ENCODE measurements at regions not wholly inside any gene's neighbourhood (a gene's known extent, or its start where the extent isn't known, plus 50 kb on each side); places are given as distances from the start of the nearest gene placed in this dataset.
"Not testable (repeated sequence)": the region's sequence is repeated elsewhere in the genome, so short reads cannot be mapped to it uniquely, and the experiment has no call there.

DNA sequence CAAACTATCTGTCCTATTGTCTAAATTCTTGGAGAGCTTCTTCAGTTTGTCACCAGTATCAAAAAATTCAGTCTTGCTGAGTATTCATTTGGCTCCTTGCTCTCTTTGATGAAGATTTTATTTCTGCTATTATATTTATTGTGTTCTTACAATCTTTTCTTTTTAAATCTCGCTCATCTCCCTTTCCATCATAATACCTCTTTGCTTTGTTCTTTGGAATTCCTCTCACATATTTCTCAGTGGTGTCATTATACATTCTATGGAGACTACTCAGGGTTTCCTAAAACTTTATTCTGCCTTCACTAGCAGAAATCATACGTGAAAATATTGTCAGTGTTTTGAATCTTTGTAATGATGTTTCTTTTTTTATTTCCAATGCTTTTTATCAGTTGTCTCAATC, 445.2 kb upstream of the ID4 start:
- DNase-seq (ENCODE audit: low read depth in 2 of 2), result no peak

DNA sequence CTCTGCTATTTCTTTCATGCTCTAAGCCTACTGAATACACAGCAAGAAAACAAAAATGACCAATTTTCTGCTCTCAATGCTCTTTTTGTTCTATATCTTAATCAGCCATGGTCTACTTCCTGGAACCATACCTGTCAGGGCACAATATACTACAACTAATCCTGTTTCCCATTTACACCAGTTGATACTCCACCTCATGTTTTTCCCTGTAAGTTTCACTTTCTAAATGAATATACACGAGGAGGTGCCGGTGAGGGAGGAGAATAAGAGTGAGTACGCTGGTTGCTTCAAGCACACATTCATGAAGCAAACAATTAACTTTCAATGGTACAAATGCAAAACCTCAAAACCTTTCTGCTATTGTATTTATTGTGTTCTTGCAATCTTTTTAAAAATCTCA, 443.1 kb upstream of the ID4 start:
- no peak for DNase-seq (ENCODE audit: low read depth in 2 of 2)

DNA sequence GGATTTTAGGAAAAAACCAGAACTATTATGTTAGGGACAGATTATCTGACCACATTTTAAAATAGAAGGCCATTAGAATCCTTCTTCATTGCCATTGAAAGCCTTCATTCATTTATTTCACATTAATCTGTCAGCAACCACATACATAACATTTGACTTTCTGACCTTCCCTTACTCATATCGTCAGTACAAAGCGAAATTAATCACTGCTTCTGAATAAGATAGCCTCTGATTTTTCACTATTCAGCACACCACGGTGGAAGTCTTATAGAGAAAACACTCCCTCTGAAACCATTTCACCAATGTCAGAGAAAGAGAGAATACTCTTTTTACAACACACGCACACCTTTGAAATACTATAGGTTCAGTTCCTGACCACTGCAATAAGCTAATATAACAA, 442.5 kb upstream of the ID4 start:
- no peak for DNase-seq (ENCODE audit: low read depth in 2 of 2)

DNA sequence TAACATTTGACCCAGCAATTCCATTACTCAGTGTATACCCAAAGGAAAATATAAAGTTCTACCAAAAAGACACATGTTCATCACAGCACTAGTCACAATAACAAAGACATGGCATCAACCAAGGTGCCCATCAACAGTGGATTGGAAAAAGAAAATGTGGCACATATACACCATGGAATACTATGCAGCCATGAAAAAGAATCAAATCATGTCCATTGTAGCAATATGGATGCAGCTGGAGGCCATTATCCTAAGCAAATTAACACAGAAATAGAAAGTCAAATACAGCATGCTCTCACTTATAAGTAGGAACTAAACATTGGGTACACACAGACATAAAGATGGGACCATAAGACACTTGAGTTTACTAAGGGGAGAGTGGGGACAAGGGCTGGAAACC, 441.9 kb upstream of the ID4 start:
- DNase-seq (ENCODE audit: low read depth in 2 of 2), result no peak

DNA sequence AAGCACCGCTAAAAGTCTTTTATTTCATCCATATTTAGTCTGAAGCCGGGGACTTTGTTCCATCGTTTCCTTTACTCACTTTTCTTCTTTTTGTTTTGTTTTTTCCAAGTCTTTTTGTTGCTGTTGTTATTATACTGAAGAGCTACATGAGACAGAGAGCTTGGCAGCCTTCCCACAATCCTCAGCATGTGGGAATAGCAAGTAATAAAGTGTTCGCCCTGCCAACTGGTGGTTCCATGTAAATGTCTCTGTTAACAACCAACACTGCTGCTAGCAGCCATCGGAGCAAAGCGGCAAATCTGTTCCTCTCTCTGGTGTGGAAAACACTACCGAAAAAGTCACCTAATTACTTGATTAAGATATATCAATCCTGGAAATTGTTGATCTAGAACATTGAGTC, 437.8 kb upstream of the ID4 start:
- no peak for DNase-seq (ENCODE audit: low read depth in 2 of 2)

DNA sequence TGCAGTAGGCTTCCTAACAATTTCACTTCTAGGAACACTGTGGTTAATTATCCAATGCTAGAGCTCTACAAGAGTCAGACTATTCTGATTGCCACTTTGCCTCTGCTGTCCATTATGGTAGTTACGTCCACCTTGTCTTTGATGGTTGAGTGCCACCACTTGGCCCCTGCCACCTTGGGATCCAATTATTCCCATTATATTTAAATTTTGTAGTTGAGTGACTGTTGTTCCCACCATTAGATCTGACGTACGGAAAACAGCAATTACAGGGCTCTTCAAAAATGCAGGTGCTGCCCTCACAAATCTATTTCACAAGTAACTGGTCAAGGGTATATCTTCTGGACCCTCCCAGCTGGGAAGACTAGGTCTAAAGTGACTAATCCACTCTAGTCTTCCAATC, 432.3 kb upstream of the ID4 start:
- DNase-seq (ENCODE audit: low read depth in 2 of 2), result not testable (repeated sequence)

DNA sequence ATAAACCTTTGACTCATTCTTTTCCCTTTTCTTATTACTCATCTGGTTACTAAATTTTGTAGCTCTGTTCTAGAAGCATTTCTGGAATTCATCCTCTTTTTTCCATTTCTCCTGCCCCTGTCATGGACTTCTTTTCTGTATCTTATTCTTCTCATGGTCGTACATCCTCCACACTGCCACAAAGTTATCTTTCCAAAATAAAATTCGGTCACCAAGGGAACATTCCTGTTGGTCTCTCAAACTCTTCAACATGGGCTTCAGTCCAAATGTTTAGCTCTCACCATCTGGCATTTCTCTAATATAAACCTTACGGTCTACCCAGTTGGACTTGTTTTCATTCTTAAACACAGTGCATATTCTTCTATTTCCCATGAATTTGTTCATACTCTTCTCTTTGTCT, 428.8 kb upstream of the ID4 start:
- DNase-seq (ENCODE audit: low read depth in 2 of 2), result no peak

DNA sequence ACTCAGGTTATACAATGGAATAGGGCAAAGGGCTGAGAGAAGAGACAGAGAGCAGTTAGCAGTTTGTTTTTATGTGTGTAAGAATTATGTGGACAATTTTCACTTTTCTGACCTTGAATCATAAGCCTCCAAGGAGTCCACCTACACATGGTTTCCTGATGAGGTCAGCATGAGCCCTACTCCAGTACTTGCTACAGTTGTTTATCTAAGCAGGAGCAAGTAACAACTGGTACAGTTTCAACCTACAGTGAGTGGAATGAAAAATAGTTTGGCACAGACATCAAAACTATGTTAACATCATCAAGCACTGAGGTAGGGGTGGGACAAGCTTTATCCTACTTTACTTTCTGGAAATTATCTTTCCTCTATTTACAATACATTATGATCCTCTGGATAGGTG, 426.7 kb upstream of the ID4 start:
- DNase-seq (ENCODE audit: low read depth in 2 of 2), result no peak

DNA sequence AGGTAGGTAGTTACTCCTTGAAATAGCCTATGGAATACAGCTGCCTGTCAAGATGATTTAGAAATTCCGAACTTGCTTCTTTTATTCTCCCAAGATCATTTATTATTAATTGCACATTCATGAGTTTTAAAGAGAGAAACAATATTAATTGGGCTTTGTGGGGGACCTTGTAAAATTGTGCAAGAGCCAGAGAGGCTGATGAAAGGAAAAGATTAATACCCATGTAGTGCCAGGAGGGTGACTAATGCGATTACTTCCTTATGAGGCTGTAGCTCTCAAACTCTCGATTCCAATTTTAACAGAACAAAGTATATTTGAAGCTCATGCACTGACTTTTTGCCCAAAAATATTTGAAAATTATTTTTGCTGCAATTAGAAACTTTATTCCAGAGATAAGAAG, 423.8 kb upstream of the ID4 start:
- no peak for DNase-seq (ENCODE audit: low read depth in 2 of 2)

DNA sequence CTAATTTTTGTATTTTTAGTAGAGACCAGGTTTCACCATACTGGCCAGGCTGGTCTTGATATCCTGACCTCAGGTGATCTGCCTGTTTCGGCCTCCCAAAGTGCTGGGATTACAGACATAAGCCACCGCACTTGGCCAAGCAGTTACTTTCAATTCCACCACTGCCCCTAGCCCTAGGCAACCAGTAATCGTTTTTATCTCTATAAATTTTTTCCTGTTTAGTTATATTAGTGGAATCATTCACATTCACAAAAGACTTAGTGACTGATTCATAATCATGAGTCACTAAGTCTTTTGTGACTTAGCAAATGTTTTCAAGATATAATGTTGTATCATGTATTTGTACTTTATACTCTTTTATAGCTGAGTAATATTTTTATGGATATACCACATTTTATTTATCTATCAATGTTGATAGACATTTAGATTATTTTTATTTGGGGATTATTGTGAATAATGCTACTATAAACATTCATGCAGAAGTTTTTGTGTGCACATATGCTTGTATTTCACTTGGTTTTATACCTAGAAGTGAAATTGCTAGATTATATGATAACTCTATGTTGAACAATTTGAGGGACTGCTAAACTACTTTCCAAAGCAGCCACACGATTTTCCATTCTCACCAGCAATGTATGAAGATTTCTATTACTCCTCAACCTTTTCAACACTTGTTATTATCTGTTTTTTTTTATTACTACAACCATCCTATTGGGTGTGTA, 421.4 kb upstream of the ID4 start:
- no peak for DNase-seq (ENCODE audit: low read depth in 2 of 2)

DNA sequence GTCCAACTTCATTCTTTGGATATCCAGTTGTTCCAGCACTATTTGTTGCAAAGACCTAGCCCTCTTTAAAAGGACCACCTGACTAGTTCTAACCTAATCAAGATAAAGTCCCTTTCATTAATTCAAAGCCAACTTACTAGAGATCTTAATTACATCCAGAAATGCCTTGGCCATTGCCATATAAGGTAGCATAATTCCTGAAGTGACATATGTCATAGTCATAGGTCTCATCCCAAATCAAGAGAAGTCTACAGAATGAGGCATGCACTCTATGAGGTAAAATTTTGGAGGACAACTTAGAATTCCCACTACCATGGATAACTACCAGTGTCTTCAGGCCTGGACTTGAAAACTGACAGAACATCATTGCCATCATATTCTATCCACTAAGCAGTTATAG, 420.4 kb upstream of the ID4 start:
- no peak for DNase-seq (ENCODE audit: low read depth in 2 of 2)

DNA sequence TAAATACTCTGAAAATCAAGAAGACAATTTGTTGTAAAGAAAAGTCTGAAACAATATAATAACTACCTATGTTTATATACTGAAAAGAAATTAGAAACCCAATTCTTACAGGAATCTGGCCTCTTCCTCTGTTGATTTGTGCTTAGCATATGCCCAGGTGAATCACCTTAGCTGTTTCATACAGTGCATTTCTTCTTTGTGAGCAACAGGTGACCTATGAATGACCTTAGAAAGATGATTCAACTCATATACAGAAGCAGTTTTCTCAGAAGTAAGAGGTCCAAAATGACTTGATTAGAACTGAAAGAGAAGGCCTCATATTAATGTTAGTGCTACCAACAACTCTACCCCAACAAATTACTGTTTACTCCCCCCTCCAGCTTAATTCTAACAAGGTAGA, 419.5 kb upstream of the ID4 start:
- DNase-seq (ENCODE audit: low read depth in 2 of 2), result no peak

DNA sequence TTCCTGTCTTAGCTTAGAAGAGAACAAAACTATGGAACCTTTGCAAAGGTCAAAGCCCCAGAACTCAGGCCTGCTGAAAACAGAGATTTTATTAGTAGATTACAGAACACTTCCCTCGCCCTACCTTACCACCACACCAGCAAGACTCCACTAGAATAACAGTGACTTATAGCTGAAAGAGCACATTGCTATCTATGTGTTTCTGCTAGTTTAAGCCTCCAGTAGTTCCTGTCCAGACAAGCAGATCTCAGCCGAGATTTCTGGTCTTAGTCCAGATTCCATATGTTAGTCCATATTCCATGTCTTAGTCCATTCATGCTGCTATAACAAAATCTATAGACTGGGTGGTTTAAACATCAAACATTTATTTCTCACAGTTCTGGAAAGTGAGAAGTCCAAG, 412.3 kb upstream of the ID4 start:
- DNase-seq (ENCODE audit: low read depth in 2 of 2), result no peak

DNA sequence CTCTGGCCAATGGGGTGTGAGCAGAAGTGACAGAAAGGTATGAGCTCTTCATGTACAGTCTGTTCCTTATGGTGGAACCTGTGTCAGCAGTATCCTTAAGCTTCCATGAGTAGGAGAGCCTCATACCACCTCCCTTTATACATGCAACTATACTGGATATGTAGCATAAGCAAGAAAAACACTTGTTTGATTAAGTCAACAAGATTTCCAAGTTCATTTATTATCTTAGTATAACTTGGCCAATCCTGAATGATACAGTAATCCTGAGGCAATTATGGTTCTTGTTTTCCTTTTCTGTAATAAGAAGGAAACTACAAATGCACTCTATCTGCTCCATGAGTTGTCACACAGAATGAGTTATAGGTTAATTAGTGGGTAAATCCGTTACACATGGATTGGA, 409.6 kb upstream of the ID4 start:
- no peak for DNase-seq (ENCODE audit: low read depth in 2 of 2)

DNA sequence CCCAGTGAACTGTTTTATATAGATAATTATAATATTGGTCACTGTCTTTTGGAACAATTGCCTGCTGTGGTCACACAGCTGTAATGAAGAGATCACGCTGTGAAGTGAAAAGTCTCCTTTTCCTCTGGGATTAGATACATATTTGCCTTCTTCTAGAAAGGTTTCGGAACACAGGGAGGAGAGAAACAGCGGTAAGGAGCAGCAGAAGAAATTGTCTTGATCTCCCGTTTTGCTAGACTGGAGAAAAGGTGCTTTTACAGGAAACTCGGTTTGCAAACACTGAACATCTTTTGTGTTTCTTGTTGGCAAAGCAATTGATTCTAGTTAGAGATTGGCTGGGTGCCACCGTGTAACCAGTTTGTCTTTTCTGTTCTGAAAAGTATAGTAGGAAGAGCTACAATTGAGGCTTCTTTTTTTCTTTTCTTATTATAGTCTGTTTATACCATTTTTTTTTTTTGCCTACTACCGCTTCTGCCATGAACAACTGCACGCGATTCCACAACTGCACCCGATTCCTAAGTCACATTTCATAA, 404.1 kb upstream of the ID4 start:
- DNase-seq (ENCODE audit: low read depth in 2 of 2), result no peak

DNA sequence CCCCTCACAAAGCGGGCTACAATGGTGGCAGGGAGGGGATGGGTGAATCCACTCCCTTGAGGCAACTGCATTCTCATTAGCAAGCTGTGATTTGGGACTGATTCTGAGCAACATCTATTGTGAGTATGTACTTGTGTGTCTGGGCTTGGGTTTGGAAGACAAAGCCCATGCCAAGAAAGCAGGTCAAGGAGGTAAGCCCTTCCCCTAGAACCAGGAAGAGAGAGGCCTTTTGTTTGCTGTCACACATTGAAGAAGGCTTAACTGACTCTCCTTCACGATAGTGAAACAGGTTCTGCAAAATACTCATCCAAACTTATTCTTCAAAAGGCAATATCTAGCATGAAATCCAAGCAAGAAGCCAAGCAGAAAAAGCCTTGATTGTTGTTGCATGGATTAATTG, 403.1 kb upstream of the ID4 start:
- DNase-seq (ENCODE audit: low read depth in 2 of 2), result no peak

DNA sequence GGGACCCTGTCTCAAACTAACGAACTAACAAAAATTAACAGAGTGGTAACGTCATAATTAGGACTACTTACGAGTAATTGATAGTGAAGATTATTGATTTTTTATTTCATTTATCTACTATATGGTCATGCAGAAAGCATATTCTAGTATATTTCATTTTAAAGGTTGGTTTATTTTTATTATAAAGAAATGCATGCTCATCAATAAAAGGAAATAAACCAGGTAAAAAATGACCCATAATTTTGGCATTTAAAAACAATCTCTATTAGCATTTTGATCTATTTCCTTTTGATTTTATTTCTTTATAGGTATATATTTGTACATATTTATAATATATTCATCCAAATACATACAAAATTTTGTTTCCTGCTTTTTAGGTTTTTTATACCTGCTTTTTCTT, 401.4 kb upstream of the ID4 start:
- DNase-seq (ENCODE audit: low read depth in 2 of 2), result no peak

DNA sequence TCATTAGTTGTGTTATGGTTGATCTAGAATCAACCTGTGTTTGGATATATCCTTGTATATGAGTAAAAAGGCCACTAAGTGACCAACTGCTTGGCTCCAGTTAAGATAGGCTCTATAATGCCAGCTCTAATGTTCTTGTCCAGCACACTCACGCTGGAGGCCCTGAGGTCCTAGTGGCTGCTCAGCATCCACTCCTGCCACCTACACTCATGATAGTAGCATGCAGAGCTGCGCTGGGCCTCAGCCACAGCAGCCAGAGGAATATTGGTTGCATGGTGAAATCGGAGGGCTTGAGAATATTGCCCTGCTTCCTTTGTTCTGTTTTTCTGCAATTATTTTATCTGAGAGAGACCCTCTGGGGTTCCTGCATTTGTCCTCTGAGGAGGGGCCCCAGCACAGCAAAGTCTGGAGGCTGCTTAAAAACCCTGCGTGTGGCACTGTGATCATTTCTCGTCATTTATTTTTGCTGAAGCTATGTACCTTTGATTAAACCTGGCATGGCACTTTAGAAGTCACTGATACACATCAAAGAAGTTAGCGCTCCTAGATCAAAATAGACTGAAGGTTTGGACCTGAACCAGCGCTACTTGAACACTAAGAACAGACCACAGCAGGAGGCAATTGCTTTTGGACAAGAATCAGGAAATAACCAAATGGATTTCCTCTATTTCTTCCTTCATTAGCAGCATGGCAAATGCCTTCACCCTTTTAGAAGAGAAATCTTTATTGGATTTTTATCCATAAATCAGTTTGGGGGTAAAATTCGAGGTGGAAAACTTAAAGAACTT, 398.4 kb upstream of the ID4 start:
- no peak for DNase-seq (ENCODE audit: low read depth in 2 of 2)

DNA sequence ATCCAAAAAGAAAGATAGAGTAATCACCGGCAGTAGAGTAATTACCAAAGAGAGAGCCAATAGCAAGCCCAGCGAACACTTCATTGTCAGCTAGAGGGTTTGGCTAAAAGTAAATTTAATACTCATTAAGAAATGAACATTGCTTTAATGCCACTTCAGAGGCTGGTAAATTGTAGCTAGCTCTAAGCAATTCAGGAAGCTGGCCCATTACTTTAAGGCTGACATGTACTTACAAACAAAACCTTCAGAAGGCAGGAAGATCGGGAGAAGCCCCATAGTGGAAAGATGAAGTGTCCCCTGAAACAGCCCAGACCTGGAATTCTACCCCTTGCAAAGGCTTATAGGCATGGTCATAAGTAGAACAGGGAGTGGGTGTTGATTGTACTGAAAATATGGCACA, 396.6 kb upstream of the ID4 start:
- DNase-seq (ENCODE audit: low read depth in 2 of 2), result no peak

DNA sequence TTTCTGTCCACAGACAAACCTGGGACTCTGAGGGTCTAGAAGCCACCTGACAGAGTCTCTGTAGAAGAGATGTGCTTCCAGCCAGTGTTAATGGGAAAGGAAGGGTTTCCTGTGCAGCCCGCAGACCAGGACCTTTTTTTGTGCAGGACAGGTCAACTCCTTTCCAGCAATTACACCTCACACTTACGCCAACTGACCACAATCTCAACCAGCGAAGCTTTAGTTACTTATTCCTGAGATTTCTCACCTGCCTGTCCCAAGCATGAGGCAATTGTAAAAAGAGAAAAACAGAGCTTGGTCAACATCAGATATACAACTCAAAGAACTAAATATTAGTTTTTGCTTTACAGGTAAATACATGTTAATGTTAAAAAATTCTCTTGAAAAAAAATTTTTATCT, 393.8 kb upstream of the ID4 start:
- DNase-seq (ENCODE audit: low read depth in 2 of 2), result no peak

DNA sequence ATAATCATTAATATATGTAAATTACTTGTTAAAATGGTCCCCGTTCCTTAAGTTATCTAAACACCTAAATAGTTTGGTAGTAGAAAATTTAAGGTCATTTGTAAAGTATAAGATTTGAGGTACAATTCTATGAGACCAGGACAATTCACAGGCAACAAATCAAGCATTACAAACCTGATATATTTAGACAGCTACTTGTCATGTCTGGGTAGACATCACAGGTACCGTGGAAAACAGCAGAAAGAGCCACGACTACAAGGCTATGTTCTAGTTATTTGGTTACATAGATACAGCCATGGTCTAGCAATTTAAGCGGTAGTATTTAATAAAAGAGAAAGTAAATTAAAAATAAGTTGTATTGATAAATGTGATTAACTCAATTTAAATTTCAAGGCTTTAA, 393.1 kb upstream of the ID4 start:
- DNase-seq (ENCODE audit: low read depth in 2 of 2), result no peak

DNA sequence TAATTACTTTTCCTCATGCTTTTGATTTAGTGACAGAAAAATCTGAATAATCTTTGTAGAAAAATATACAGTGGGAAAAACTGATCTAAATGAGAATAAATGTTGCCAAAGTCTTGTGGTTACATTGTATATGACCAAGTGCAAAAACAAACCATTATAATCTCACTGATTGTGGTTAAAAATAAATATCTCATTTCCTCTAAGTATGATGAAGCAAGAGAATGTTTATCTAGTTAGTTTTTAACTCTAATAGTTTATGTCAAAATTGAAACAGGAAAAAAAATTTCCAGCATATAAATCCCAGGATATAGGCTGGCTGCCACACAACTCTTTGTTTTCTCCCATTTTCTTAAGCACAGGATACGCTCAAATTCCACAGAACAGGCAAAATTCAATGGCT, 392.7 kb upstream of the ID4 start:
- DNase-seq (ENCODE audit: low read depth in 2 of 2), result no peak

DNA sequence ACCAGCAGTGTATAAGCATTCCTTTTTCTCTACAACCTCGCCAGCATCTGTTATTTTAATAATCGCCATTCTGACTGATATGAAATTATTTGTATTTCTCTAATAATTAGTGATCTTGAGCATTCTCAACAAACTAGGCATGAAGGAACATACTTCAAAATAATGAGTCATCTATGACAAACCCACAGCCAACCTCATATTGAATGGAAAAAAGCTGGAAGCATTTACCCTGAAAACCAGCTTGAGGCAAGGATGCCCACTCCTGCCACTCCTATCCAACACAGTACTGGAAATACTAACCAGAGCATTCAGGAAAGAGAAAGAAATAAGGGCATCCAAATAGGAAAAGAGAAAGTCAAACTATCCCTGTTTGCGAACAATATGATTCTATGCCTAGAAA, 390.6 kb upstream of the ID4 start:
- no peak for DNase-seq (ENCODE audit: low read depth in 2 of 2)

All from dermis microvascular lymphatic vessel endothelial cell (primary cell).